ENCODE measurements at regions not wholly inside any gene's neighbourhood (a gene's known extent, or its start where the extent isn't known, plus 50 kb on each side); places are given as distances from the start of the nearest gene placed in this dataset.

DNA sequence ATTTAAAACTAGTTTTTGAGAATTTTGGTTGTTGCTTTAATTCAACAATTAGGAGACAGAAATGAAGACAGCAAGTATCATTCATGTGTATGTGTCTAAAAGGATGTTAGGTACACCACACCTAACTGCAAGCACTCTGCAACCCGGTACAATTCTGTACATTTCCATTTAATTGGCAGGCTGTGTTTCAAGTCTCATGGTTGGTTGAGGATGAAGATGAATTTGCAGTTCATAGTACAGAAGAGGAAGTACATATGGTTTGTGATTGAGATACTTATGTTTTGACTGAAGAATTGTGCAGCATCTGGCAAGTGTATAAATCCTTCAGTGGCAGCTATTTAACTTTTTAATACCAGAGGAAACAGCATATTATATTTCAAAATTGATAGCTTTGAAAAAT lies 628.7 kb upstream of the ZNF608 start:
- no peak for ATAC-seq (ENCODE audit: insufficient read depth, low FRiP score)
- H3K9me3 ChIP-seq (ENCODE audit: control insufficient read depth in 4 of 4, insufficient read depth in 3 of 4, low read length in 3 of 4) = no peaks in the 10 kb centered on the region
- no peaks in the 10 kb centered on the region for H3K27me3 ChIP-seq (ENCODE audit: control insufficient read depth in 3 of 3, insufficient read depth in 3 of 3, low read length in 2 of 3)
- H3K4me1 ChIP-seq (ENCODE audit: control insufficient read depth in 5 of 5, insufficient read depth in 5 of 5, low read length in 5 of 5) = peaks cover 0 to 6% (median 0%) of the 10 kb centered on the region in 5 donors
- H3K9ac ChIP-seq (ENCODE audit: insufficient read depth in 1 of 2, low read length in 2 of 2) = no peak overlapping the region
- no peak overlapping the region for H3K4me3 ChIP-seq
- TF ChIP-seq, protein P1, sequence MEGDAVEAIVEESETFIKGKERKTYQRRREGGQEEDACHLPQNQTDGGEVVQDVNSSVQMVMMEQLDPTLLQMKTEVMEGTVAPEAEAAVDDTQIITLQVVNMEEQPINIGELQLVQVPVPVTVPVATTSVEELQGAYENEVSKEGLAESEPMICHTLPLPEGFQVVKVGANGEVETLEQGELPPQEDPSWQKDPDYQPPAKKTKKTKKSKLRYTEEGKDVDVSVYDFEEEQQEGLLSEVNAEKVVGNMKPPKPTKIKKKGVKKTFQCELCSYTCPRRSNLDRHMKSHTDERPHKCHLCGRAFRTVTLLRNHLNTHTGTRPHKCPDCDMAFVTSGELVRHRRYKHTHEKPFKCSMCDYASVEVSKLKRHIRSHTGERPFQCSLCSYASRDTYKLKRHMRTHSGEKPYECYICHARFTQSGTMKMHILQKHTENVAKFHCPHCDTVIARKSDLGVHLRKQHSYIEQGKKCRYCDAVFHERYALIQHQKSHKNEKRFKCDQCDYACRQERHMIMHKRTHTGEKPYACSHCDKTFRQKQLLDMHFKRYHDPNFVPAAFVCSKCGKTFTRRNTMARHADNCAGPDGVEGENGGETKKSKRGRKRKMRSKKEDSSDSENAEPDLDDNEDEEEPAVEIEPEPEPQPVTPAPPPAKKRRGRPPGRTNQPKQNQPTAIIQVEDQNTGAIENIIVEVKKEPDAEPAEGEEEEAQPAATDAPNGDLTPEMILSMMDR (IDR thresholded peaks at IDR 0.05; ENCODE audit: control extremely low read depth, extremely low read depth) = no peak
- H3K27ac ChIP-seq (ENCODE audit: low read depth in 1 of 2, low read length in 1 of 2) = no peak overlapping the region
- no peaks in the 10 kb centered on the region for H3K36me3 ChIP-seq (ENCODE audit: control insufficient read depth in 4 of 4, insufficient read depth in 4 of 4, low read length in 4 of 4)
- 21 to 65% methylated on average over 1 of the region's 1 CpG for WGBS, 2 donors
- DNase-seq = no peak

- TF ChIP-seq, protein P1 (IDR thresholded peaks at IDR 0.05; ENCODE audit: control extremely low read depth, extremely low read depth) = no peak
- DNase-seq (no peak), ATAC-seq (ENCODE audit: insufficient read depth, low FRiP score) (no peak)
- no peaks in the 10 kb centered on the region for H3K9me3 ChIP-seq (ENCODE audit: control insufficient read depth in 4 of 4, insufficient read depth in 3 of 4, low read length in 3 of 4)
- peaks cover 0 to 5% (median 0%) of the 10 kb centered on the region in 5 donors for H3K4me1 ChIP-seq (ENCODE audit: control insufficient read depth in 5 of 5, insufficient read depth in 5 of 5, low read length in 5 of 5)
- no peaks in the 10 kb centered on the region for H3K27me3 ChIP-seq (ENCODE audit: control insufficient read depth in 3 of 3, insufficient read depth in 3 of 3, low read length in 2 of 3)
- no peak overlapping the region for H3K4me3 ChIP-seq
- H3K9ac ChIP-seq (ENCODE audit: insufficient read depth in 1 of 2, low read length in 2 of 2) = no peak overlapping the region
- no peak overlapping the region for H3K27ac ChIP-seq (ENCODE audit: low read depth in 1 of 2, low read length in 1 of 2)
- 91% methylated on average over 12 of the region's 12 CpGs for WGBS, 2 donors
- H3K36me3 ChIP-seq (ENCODE audit: control insufficient read depth in 4 of 4, insufficient read depth in 4 of 4, low read length in 4 of 4) = no peaks in the 10 kb centered on the region
These were observed 629.7 kb upstream of the ZNF608 start for GRCh38 chr5:125376059-125376641.

DNA sequence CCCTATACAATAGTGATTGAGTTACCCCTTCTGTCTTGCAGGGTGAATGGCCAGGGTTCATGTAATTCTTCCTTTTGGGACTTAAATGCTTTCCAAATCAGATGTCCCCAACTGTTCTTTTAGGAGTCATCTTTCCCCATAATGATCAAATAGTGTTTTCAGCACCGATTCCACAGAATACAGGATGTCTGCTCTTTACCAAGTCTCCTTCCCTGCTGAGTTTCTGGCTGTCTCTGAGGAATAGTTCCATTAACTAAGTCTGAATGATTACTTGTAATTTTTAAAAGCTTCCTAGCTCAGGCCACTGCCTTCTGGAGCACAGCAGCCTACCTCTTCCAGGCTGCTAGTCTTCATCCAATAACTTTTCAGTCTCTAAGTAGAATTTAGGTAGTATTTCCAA lies 630.7 kb upstream of the ZNF608 start:
- WGBS, 2 donors = 95 to 100% methylated on average over 1 of the region's 1 CpG
- Histone ChIP-seq H3K27ac (ENCODE audit: low read depth in 1 of 2, low read length in 1 of 2) (no peak overlapping the region), H3K4me1 (ENCODE audit: control insufficient read depth in 5 of 5, insufficient read depth in 5 of 5, low read length in 5 of 5) (peaks cover 0 to 5% (median 0%) of the 10 kb centered on the region in 5 donors), H3K27me3 (ENCODE audit: control insufficient read depth in 3 of 3, insufficient read depth in 3 of 3, low read length in 2 of 3) (no peaks in the 10 kb centered on the region), H3K9me3 (ENCODE audit: control insufficient read depth in 4 of 4, insufficient read depth in 3 of 4, low read length in 3 of 4) (no peaks in the 10 kb centered on the region), H3K36me3 (ENCODE audit: control insufficient read depth in 4 of 4, insufficient read depth in 4 of 4, low read length in 4 of 4) (no peaks in the 10 kb centered on the region), H3K9ac (ENCODE audit: insufficient read depth in 1 of 2, low read length in 2 of 2) (no peak overlapping the region), H3K4me3 (no peak overlapping the region)
- no peak for ATAC-seq (ENCODE audit: insufficient read depth, low FRiP score)
- no peak for DNase-seq
- TF ChIP-seq, protein P1 (IDR thresholded peaks at IDR 0.05; ENCODE audit: control extremely low read depth, extremely low read depth) = no peak

- H3K9ac ChIP-seq (ENCODE audit: insufficient read depth in 1 of 2, low read length in 2 of 2) = no peak overlapping the region
- H3K9me3 ChIP-seq (ENCODE audit: control insufficient read depth in 4 of 4, insufficient read depth in 3 of 4, low read length in 3 of 4) = no peaks in the 10 kb centered on the region
- H3K27me3 ChIP-seq (ENCODE audit: control insufficient read depth in 3 of 3, insufficient read depth in 3 of 3, low read length in 2 of 3) = no peaks in the 10 kb centered on the region
- H3K4me3 ChIP-seq = no peak overlapping the region
- H3K27ac ChIP-seq (ENCODE audit: low read depth in 1 of 2, low read length in 1 of 2) = no peak overlapping the region
- DNase-seq (no peak), ATAC-seq (ENCODE audit: insufficient read depth, low FRiP score) (no peak)
- TF ChIP-seq, protein P1 (IDR thresholded peaks at IDR 0.05; ENCODE audit: control extremely low read depth, extremely low read depth) = no peak
- H3K4me1 ChIP-seq (ENCODE audit: control insufficient read depth in 5 of 5, insufficient read depth in 5 of 5, low read length in 5 of 5) = no peaks in the 10 kb centered on the region
- 44 to 96% methylated on average over 2 to 6 of the region's 6 CpGs for WGBS, 2 donors
- no peaks in the 10 kb centered on the region for H3K36me3 ChIP-seq (ENCODE audit: control insufficient read depth in 4 of 4, insufficient read depth in 4 of 4, low read length in 4 of 4)
These were observed 634.9 kb upstream of the ZNF608 start for GRCh38 chr5:125381290-125381689.

Data from lung (tissue), 11 donors.